OCI-LY1 (cell line): ENCODE measurements at regions not wholly inside any gene's neighbourhood (a gene's known extent, or its start where the extent isn't known, plus 50 kb on each side); places are given as distances from the start of the nearest gene placed in this dataset.

Source experiments
- CTCF ChIP-seq: fragments of 200-600 bp; sonication (generic), shearing (Covaris generic); IDR thresholded peaks from 2 replicates; pipeline ENCODE4 v1.5.1; 2017; ENCODE audit warnings: mild to moderate bottlenecking, antibody characterized with exemption, low read length, moderate library complexity, mixed read lengths
- EZH2 ChIP-seq: fragments of 200-600 bp; sonication (generic), shearing (Covaris generic); IDR thresholded peaks from 2 replicates; pipeline ENCODE4 v1.8.0; 2017; ENCODE audit warnings: borderline replicate concordance, mixed run types, mild to moderate bottlenecking, antibody characterized with exemption, low read length, moderate library complexity, mixed read lengths

- TF ChIP-seq CTCF (no peak), EZH2 (no peak)
Observed at GRCh38 chrY:21138056-21138758, 372.9 kb upstream of the RBMY1B start.
